ENCODE measurements at regions not wholly inside any gene's neighbourhood (a gene's known extent, or its start where the extent isn't known, plus 50 kb on each side); places are given as distances from the start of the nearest gene placed in this dataset.

GRCh38 chr12:93308281-93308680 lies 69.4 kb upstream of the NUDT4 start:
- Histone ChIP-seq H3K9me3 (no peaks in the 10 kb centered on the region), H3K4me3 (no peak overlapping the region), H3K36me3 (no peaks in the 10 kb centered on the region), H3K27me3 (no peaks in the 10 kb centered on the region), H3K27ac (no peak overlapping the region), H3K4me1 (ENCODE audit: insufficient read depth) (no peaks in the 10 kb centered on the region)
- no peak for DNase-seq
- TF ChIP-seq EP300 (IDR thresholded peaks at IDR 0.05), result no peak
- no peak for TF ChIP-seq POLR2A (IDR thresholded peaks at IDR 0.05)
- TF ChIP-seq CTCF (IDR thresholded peaks at IDR 0.05), result no peak
- intact Hi-C loops (cut with DNase I), result no loop called here
- WGBS, 3 donors, result 84 to 91% (median 91%) methylated on average over 4 of the region's 4 CpGs

GRCh38 chr12:93311827-93312226 lies 65.9 kb upstream of the NUDT4 start:
- no peak for TF ChIP-seq EP300 (IDR thresholded peaks at IDR 0.05)
- no peak for TF ChIP-seq CTCF (IDR thresholded peaks at IDR 0.05)
- TF ChIP-seq POLR2A (IDR thresholded peaks at IDR 0.05), result no peak

GRCh38 chr12:93314177-93314497 lies 63.6 kb upstream of the NUDT4 start:
- intact Hi-C loops (cut with DNase I), result no loop called here
- TF ChIP-seq POLR2A (IDR thresholded peaks at IDR 0.05) (no peak), CTCF (IDR thresholded peaks at IDR 0.05) (no peak), EP300 (IDR thresholded peaks at IDR 0.05) (no peak)
- 90 to 92% (median 90%) methylated on average over 4 of the region's 4 CpGs for WGBS, 3 donors
- Histone ChIP-seq H3K36me3 (no peaks in the 10 kb centered on the region), H3K4me3 (no peak overlapping the region), H3K4me1 (ENCODE audit: insufficient read depth) (peaks cover 3% of the 10 kb centered on the region), H3K27me3 (no peaks in the 10 kb centered on the region), H3K27ac (no peak overlapping the region), H3K9me3 (no peaks in the 10 kb centered on the region)
- no peak for DNase-seq

More at GRCh38 chr12:93311827-93312226, 65.9 kb upstream of the NUDT4 start:
- intact Hi-C loops (cut with DNase I), result no loop called here
- no peak for DNase-seq
- H3K4me1 ChIP-seq (ENCODE audit: insufficient read depth), result peaks cover 3% of the 10 kb centered on the region
- WGBS, 3 donors, result 87 to 95% (median 92%) methylated on average over 2 of the region's 2 CpGs
- no peaks in the 10 kb centered on the region for H3K27me3 ChIP-seq
- no peak overlapping the region for H3K27ac ChIP-seq
- no peaks in the 10 kb centered on the region for H3K9me3 ChIP-seq
- no peaks in the 10 kb centered on the region for H3K36me3 ChIP-seq
- no peak overlapping the region for H3K4me3 ChIP-seq

GRCh38 chr12:93315385-93315906 lies 62.3 kb upstream of the NUDT4 start:
- no peak overlapping the region for H3K4me3 ChIP-seq
- DNase-seq, result no peak
- WGBS, 3 donors, result 76 to 83% (median 81%) methylated on average over 9 of the region's 9 CpGs
- no peaks in the 10 kb centered on the region for H3K36me3 ChIP-seq
- peaks cover 3% of the 10 kb centered on the region for H3K4me1 ChIP-seq (ENCODE audit: insufficient read depth)
- TF ChIP-seq EP300 (IDR thresholded peaks at IDR 0.05) (no peak), CTCF (IDR thresholded peaks at IDR 0.05) (no peak), POLR2A (IDR thresholded peaks at IDR 0.05) (no peak)
- H3K9me3 ChIP-seq, result no peaks in the 10 kb centered on the region
- intact Hi-C loops (cut with DNase I), result no loop called here
- no peaks in the 10 kb centered on the region for H3K27me3 ChIP-seq
- no peak overlapping the region for H3K27ac ChIP-seq

All from ovary (tissue), 7 donors.